ENCODE measurements at regions not wholly inside any gene's neighbourhood (a gene's known extent, or its start where the extent isn't known, plus 50 kb on each side); places are given as distances from the start of the nearest gene placed in this dataset.

- TF ChIP-seq CREB1 (IDR thresholded peaks at IDR 0.05) (no peak), CREB1 (CRISPR knock-in tag; IDR thresholded peaks at IDR 0.05) (no peak), EHMT2 (IDR thresholded peaks at IDR 0.05; ENCODE audit: borderline replicate concordance, low read depth, low read length) (no peak), UBTF (CRISPR knock-in tag; IDR thresholded peaks at IDR 0.05) (no peak), JUNB (CRISPR knock-in tag; IDR thresholded peaks at IDR 0.05; ENCODE audit: borderline replicate concordance) (no peak), RAD21 (CRISPR knock-in tag; IDR thresholded peaks at IDR 0.05) (no peak)
- TF ChIP-seq, protein P1, sequence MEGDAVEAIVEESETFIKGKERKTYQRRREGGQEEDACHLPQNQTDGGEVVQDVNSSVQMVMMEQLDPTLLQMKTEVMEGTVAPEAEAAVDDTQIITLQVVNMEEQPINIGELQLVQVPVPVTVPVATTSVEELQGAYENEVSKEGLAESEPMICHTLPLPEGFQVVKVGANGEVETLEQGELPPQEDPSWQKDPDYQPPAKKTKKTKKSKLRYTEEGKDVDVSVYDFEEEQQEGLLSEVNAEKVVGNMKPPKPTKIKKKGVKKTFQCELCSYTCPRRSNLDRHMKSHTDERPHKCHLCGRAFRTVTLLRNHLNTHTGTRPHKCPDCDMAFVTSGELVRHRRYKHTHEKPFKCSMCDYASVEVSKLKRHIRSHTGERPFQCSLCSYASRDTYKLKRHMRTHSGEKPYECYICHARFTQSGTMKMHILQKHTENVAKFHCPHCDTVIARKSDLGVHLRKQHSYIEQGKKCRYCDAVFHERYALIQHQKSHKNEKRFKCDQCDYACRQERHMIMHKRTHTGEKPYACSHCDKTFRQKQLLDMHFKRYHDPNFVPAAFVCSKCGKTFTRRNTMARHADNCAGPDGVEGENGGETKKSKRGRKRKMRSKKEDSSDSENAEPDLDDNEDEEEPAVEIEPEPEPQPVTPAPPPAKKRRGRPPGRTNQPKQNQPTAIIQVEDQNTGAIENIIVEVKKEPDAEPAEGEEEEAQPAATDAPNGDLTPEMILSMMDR (CRISPR knock-in tag; IDR thresholded peaks at IDR 0.05) = no peak
These were observed 178.0 kb downstream of the MATN1 start for GRCh38 chr1:30545365-30545764.
